Adrenal gland (tissue), 9 donors: ENCODE measurements at regions not wholly inside any gene's neighbourhood (a gene's known extent, or its start where the extent isn't known, plus 50 kb on each side); places are given as distances from the start of the nearest gene placed in this dataset.
"Not testable (repeated sequence)": the region's sequence is repeated elsewhere in the genome, so short reads cannot be mapped to it uniquely, and the experiment has no call there.

Experiments
- DNase-seq, 7 donors: peaks; one replicate each; pipeline ENCODE4 v3.0.0-alpha.2; 2019 to 2020
- H3K27ac ChIP-seq, 5 donors: fragments of 200-600 bp; sonication (generic) in 4 of 5; 1 replicate in 3 of 5; 2 replicates in 2 of 5; pipeline versions ENCODE4 v1.5.1 to v1.8.0; 2016 to 2020; ENCODE audit warnings: mild to moderate bottlenecking in 1 of 5
- H3K27me3 ChIP-seq: fragments of 200-600 bp; 2 replicates; pipeline ENCODE4 v1.8.0; 2021
- H3K36me3 ChIP-seq, 2 donors: fragments of 200-600 bp; replicated peaks in 1 of 2; 1 replicate in 1 of 2; 2 replicates in 1 of 2; pipeline versions ENCODE4 v1.5.1 to v1.8.0; 2018 to 2022
- H3K4me1 ChIP-seq, 2 donors: fragments of 200-600 bp; replicated peaks in 1 of 2; 1 replicate in 1 of 2; 2 replicates in 1 of 2; pipeline versions ENCODE4 v1.5.1 to v1.8.0; 2018 to 2021
- H3K4me3 ChIP-seq, 4 donors: fragments of 200-600 bp; sonication (generic) in 3 of 4; one replicate each; pipeline ENCODE4 v1.5.1; 2016 to 2018
- H3K9me3 ChIP-seq, 3 donors: fragments of 200-600 bp; sonication (generic) in 1 of 3; replicated peaks in 1 of 3; 1 replicate in 2 of 3; 2 replicates in 1 of 3; pipeline versions ENCODE4 v1.5.1 to v1.8.0; 2016 to 2021
- POLR2A ChIP-seq, 2 donors: fragments of 450-650 bp; IDR thresholded peaks; one replicate each; pipeline ENCODE4 v1.6.1; 2017; ENCODE audit warnings: antibody characterized with exemption in 2 of 2, mild to moderate bottlenecking in 2 of 2, moderate library complexity in 1 of 2
- WGBS, 4 donors: extraction: QIAGEN DNeasy Blood & Tissue Kit in 2 of 4; methylation state at CpG; one replicate each; pipeline versions ENCODE4 v1.1.5 to v1.1.7; 2013 to 2017; 5-methylcytosine and 5-hydroxymethylcytosine counted together
- intact Hi-C, 2 donors: fragments of 100-400 bp; cut with DNase I; formaldehyde crosslinking; loops; one replicate each; pipeline versions ENCODE4 v1.14.1 to v1.15.0; 2022 to 2023
- TF ChIP-seq, protein P1 (sequence below), 6 experiments: fragments of 450-650 bp in 4 of 6; fragments of 200-600 bp in 2 of 6; sonication (generic) in 1 of 6; IDR thresholded peaks; 1 replicate in 5 of 6; 2 replicates in 1 of 6; pipeline versions ENCODE4 v1.5.1 to v1.8.0; 2016 to 2021; ENCODE audit warnings: antibody characterized with exemption in 6 of 6, mild to moderate bottlenecking in 2 of 6, moderate library complexity in 1 of 6
- donor health status: healthy with polysubstance abuse.
- donor health status: Bipolar disorder and iron deficiency.
- donor health status: DM: yes; HTN: yes; CAD: no.
- donor health status: DM: no; HTN: no; CAD: no.
- donor health status: DM: no; HTN: no; CAD: no.

DNA sequence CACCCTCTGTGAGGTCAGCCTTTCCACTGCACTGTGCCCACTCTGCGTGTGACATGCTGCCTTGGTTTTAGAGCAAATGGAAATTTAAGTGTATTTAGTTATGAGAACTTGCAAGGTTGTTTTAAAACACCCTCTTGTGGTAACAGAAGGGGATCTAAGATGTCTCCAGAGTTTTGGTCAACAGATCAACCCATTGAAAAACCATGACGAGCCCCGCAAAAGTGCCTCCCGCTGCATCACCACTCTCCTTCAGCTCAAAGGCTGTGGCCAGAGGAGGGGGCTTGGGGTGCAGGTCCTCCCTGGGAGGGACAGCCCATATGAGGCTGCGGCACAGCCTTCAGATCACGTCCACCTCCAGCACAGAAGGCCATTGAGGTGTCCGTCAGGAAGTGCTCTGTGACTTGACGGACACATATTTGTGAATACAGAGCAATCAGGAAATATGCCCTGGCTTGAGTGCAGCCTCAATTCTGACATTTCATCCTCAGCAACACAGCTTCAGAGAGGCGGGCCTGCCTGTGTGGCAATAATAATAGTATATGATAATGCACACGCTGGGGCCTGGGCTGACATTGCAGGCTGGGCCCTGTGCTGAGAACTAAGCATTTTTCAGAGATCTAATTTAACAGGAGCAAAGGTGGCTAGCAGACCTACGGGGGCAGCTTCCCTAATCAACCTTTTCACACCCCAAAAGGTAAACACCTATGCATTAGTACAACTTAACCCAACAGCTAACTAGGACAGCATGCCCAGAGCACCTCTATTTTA is 213.9 kb downstream of the ANAPC1 start:
- 92 to 98% (median 94%) methylated on average over 9 to 11 of the region's 11 CpGs for WGBS, 4 donors
- intact Hi-C loops = no loop called here
- no peaks in the 10 kb centered on the region for H3K9me3 ChIP-seq
- no peaks in the 10 kb centered on the region for H3K36me3 ChIP-seq
- no peak overlapping the region for H3K4me3 ChIP-seq
- TF ChIP-seq, protein P1, sequence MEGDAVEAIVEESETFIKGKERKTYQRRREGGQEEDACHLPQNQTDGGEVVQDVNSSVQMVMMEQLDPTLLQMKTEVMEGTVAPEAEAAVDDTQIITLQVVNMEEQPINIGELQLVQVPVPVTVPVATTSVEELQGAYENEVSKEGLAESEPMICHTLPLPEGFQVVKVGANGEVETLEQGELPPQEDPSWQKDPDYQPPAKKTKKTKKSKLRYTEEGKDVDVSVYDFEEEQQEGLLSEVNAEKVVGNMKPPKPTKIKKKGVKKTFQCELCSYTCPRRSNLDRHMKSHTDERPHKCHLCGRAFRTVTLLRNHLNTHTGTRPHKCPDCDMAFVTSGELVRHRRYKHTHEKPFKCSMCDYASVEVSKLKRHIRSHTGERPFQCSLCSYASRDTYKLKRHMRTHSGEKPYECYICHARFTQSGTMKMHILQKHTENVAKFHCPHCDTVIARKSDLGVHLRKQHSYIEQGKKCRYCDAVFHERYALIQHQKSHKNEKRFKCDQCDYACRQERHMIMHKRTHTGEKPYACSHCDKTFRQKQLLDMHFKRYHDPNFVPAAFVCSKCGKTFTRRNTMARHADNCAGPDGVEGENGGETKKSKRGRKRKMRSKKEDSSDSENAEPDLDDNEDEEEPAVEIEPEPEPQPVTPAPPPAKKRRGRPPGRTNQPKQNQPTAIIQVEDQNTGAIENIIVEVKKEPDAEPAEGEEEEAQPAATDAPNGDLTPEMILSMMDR (IDR thresholded peaks at IDR 0.05) = no peak
- TF ChIP-seq POLR2A (IDR thresholded peaks at IDR 0.05) = no peak
- H3K27me3 ChIP-seq = no peaks in the 10 kb centered on the region
- no peaks in the 10 kb centered on the region for H3K4me1 ChIP-seq
- peak in 1 of 7 donors; percentile 24 for DNase-seq
- no peak overlapping the region for H3K27ac ChIP-seq

DNA sequence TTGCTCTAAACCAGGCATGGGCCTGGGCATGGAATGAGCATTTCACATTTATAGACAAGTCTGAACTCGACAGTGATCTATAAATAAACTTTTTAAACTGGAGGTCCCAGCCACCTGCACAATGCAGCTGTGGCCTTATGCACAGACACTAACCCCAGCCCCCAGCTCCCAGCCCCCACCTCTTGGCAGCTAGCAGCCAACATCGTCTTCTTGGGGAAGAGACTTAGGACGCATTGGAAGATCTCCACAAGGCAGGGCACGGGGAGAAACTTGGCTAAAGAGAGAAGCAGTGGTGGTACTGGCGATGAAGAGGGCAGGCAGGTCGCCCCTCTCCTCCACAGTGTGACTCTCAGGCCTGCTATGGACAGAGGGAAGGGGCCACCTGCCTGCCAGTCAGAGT is 213.2 kb downstream of the ANAPC1 start:
- Histone ChIP-seq H3K9me3 (no peaks in the 10 kb centered on the region), H3K4me3 (no peak overlapping the region), H3K36me3 (no peaks in the 10 kb centered on the region), H3K4me1 (no peaks in the 10 kb centered on the region), H3K27me3 (no peaks in the 10 kb centered on the region), H3K27ac (peak overlapping the region in 2 of 5 donors; percentile 49 to 72)
- DNase-seq = peak in 1 of 7 donors; percentile 29
- WGBS, 4 donors = 90 to 93% (median 91%) methylated on average over 6 of the region's 6 CpGs
- intact Hi-C loops = no loop called here
- no peak for TF ChIP-seq POLR2A (IDR thresholded peaks at IDR 0.05)
- TF ChIP-seq, protein P1 (IDR thresholded peaks at IDR 0.05) = no peak

DNA sequence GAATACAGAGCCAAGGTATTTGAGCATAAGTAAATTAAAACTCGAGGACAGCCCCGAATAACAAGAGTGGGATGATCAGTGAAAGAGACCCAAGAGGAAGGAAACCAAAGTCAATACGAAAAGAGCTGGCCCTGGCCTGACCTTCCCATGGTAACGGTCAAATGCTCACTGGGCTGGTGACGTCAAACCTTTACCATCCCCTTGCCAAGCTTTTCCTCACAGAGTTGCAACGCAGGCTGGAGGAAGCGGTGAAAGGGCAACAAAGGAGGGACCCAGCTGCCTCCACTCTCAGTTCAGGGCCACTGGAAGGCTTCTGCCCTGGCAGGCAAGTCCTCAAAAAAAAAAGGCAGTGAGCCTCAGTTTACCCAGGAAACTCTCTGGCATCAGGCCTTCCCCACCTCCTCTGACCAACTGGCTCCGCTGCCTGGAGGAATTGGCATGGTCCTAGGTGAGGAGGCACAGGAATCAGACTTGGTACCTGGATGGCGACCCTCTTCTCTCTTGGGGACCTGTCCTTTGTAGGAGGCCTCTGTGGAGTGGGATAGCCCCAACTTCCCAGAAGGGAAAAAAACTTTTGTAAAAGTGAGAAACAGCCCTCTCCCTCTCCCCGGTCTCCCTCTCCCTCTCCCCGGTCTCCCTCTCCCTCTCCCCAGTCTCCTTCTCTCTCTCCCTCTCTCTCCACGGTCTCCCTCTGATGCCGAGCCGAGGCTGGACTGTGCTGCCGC is 212.4 kb downstream of the ANAPC1 start:
- TF ChIP-seq, protein P1 (IDR thresholded peaks at IDR 0.05) = no peak
- no peak for TF ChIP-seq POLR2A (IDR thresholded peaks at IDR 0.05)
- Histone ChIP-seq H3K9me3 (no peaks in the 10 kb centered on the region), H3K4me1 (no peaks in the 10 kb centered on the region), H3K27ac (peak overlapping the region in 2 of 5 donors; percentile 49 to 77), H3K27me3 (no peaks in the 10 kb centered on the region), H3K4me3 (no peak overlapping the region), H3K36me3 (no peaks in the 10 kb centered on the region)
- intact Hi-C loops = no loop called here
- DNase-seq = peak; percentile 42 to 82 (median 65)
- 77 to 85% (median 79%) methylated on average over 14 to 15 of the region's 15 CpGs for WGBS, 4 donors

DNA sequence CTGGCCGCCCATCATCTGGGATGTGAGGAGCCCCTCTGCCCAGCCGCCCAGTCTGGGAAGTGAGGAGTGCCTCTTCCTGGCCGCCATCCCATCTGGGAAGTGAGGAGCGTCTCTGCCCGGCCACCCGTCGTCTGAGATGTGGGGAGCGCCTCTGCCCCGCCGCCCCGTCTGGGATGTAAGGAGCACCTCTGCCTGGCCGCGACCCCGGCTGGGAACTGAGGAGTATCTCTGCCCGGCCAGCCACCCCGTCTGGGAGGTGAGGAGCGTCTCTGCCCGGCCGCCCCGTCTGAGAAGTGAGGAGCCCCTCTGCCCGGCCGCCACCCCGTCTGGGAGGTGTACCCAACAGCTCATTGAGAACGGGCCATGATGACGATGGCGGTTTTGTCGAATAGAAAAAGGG is 211.4 kb downstream of the ANAPC1 start:
- peak in 2 of 7 donors; percentile 10 to 23 for DNase-seq
- H3K27ac ChIP-seq, H3K4me1 ChIP-seq, H3K27me3 ChIP-seq, H3K9me3 ChIP-seq, H3K4me3 ChIP-seq, intact Hi-C loops, H3K36me3 ChIP-seq: not testable (repeated sequence)
- WGBS, 4 donors = 92 to 97% (median 95%) methylated on average over 8 to 22 of the region's 27 CpGs
